Stimulated activated CD8-positive, alpha-beta memory T cell treated with anti-CD3 and anti-CD28 coated beads, Interleukin-15, amount 100 ng/mL, for 48 hours (primary cell): ENCODE measurements at regions not wholly inside any gene's neighbourhood (a gene's known extent, or its start where the extent isn't known, plus 50 kb on each side); places are given as distances from the start of the nearest gene placed in this dataset.
"Not testable (repeated sequence)": the region's sequence is repeated elsewhere in the genome, so short reads cannot be mapped to it uniquely, and the experiment has no call there.

Experiments
- DNase-seq, 2 donors: peaks; one replicate each; pipeline ENCODE4 v3.0.0-alpha.2; 2020; ENCODE audit warnings: low read depth in 2 of 2

DNA sequence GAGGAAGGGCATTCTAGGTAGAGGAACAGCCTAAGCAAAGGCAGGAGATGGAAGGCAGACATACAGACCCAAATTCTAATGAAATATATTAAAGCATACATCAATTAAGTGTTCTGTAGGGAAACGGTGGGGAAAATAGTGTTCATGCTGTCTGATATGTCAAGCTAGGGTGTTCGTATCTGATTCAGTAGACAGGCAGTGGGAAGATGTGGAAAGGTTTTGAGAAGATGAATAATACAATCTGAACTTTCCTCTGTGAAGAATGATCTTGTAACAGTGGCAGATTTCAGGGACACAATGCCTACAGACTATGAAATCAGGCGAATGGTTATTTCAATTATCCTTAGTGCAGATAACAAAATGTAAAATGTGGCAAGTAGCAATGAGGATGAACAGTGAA lies 594.2 kb downstream of the KCTD12 start:
- DNase-seq = no peak

DNA sequence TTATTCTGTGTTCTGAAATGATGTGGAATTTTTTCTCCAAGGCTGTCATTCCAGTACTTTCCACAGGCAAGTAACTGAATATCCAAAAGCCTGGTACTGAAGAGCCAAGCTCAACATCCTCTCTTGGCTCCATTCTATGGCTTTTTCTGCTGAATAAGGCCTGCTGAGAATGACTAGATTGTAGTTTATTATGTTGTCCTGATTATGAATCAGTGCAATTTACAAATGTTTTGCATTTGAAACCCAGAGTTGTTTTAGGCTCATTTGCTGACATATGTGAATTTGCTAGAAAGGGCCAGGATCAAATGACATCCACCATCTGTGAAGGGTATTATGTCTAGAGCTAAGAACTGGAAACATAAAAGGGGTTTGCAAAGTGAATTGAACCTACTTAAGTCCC lies 596.6 kb downstream of the KCTD12 start:
- DNase-seq = no peak

DNA sequence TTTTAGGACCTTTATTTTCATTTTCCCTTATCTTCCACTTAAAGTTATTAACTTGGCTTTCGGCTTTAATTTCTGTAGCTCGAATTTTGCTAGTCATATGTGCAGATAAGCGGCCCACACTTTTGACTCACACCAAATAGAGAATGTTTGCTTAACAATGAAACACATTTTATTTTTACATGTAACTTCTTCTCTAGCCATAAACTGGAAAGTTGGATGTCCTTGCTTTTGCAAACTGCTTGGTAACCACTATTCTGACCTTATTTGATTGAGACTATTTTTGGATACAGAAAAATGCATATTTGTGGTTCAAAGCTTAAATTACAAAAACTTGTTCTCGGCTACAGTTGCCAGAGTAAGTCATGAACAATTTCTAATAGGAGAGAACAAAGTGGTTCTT lies 600.0 kb downstream of the KCTD12 start:
- DNase-seq = no peak

DNA sequence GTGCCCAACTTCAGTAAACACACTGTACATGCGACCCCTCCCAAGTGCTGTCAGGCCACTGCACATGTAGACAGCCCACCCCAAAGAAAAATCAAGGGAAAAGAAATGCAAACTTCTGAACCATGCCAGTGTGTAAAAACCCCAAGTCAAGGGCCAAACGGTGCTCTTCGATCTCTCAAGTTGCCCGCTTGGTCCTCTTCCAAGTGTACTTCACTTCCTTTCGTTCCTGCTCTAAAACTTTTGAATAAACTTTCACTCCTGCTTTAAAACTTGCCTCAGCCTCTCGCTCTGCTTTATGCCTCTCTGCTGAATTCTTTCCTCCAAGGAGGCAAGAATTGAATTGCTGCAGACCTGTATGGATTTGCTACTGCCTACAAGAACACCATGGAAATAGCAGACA lies 600.7 kb downstream of the KCTD12 start:
- no peak for DNase-seq

DNA sequence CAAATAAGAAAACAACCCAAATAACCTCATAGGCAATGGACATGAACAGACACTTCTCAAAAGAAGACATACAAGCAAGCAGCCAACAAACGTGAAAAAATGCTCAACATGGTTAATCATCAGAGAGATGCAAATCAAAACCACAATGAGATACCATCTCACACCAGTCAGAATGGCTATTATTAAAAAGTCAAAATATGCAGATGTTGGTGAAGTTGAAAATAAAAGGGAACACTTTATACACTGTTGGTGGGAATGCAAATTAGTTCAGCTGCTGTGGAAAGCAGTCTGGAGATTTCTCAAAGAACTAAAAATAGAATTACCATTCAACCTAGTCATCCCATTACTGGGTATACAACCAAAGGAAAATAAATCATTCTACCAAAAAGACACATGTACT lies 606.4 kb downstream of the KCTD12 start:
- DNase-seq = not testable (repeated sequence)

DNA sequence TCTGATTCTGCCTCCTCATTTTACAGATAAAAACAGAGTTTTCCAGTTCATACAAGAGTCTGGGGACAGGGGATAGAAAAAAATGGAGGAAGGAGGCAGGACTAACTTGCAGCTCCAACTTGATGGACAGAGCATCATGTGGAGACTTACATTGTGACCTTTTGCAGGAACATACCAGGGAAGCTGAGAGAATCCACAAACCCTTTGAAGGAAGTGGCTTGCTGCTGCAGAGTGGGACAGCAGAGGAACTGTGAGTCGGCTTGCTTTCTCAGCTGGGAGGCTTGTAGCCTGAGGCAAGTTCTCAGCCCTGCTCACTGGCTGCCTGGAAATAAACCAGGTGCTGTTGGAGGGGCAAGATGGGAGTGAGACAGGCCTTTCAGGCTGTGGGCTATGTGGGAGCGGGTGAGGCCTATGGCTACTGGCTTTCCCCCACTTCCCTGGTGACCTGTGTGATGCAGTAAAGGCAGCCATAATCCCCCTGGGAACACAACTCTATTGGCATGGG lies 614.4 kb downstream of the KCTD12 start:
- DNase-seq = no peak

DNA sequence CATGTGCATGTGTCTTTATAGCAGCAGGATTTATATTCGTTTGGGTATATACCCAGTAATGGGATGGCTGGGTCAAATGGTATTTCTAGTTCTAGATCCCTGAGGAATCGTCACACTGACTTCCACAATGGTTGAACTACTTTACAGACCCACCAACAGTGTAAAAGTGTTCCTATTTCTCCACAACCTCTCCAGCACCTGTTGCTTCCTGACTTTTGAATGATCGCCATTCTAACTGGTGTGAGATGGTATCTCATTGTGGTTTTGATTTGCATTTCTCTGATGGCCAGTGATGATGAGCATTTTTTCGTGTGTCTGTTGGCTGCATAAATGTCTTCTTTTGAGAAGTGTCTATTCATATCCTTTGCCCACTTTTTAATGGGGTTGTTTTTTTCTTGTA lies 617.9 kb downstream of the KCTD12 start:
- not testable (repeated sequence) for DNase-seq

DNA sequence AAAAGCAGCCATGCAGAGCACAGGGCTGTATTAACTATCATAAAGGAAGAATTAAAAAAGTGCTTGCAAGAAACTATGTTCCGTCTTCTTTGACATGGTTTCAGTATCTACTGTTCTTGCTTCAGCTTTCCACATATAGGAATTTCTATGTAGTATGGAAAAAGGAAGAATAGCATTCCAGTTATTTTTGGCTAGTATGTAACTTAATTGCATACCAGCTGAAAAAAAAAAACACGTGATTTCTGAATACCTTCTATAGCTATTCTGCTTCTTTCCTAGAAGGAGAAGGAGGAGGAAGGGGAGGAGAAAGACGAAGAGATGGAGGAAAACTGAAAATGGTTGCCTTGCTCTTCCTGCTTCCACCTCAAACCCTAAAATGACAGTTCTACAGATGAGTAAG lies 619.0 kb downstream of the KCTD12 start:
- DNase-seq = no peak

DNA sequence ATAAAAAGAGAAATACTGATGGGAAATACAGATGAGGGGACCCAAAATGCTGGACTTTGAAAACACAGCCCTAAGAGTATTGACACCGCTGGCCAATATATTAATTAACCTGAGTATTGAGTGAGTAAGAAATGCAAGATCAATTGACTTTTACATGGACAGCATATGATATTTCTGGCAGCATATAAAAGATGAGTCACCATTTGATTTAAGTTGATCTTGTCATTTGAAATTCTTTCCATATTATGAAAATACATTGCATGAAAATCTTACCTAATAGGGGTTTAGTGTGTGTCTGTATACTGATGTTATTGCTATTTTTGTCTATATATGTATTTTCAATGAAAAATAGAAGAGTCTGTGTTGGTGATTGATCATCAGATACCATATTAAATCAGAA lies 619.6 kb downstream of the KCTD12 start:
- DNase-seq = no peak

DNA sequence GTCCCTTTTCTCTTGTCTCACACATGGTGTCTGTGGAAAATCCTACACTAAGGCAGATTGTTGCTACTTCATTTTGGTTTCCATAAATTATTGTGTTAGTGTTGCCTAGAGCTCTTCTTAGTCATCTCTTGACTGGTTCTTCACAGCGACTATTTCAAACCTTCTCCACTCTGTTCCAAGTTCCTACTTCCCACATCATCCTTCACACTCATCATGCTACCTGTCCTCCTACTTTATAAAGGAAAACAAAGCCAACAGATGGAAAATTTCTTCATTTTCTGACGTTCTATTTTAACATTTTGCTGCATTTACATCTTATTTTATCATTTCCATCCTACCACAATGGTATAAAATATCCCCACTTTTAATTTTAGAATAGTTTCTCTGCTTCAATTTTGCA lies 614.1 kb downstream of the LMO7 start:
- DNase-seq = no peak

DNA sequence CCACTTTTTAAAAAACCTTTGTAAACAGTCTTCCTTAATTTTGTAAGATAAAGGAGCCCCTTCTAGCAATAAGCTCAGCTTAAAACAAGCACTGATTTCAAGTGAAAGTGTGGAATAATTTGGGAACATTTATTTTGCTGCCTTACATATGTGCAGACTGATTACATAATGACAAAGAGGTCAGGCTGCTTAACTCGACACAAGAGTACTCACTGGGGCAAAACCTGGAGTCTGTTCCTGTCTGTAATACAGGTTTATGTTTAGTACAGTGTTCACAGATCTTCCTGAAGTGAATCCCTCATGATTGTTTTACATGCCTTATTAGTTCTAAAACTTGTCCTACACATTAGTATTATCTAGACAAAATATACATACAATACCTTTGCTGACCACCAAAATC lies 609.8 kb downstream of the LMO7 start:
- no peak for DNase-seq

DNA sequence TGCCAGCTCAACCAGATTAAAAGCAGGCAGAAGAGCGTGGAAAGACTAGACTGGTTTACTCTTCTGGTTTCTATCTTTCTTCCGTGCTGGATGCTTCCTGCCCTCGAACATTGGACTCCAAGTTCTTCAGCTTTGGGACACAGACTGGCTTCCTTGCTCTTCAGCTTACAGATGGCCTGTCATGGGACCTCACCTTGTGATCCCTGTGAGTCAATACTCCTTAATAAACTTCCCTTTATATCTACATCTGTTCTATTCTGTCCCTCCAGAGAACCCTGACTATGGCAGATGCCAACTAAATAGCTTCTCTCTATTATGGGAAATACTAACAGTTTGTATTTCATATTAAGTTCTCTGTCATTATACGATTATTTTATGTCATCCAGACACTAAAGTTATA lies 609.1 kb downstream of the LMO7 start:
- no peak for DNase-seq

DNA sequence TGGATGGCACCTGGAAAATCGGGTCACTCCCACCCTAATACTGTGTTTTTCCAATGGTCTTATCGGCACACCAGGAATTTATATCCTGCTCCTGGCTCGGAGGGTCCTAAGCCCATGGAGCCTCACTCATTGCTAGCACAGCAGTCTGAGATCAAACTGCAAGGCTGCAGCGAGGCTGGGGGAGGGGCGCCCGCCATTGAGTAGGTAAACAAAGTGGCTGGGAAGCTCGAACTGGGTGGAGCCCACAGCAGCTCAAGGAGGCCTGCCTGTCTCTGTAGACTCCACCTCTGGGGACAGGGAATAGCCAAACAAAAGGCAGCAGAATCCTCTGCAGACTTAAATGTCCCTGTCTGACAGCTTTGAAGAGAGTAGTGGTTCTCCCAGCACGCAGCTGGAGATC lies 607.0 kb downstream of the LMO7 start:
- DNase-seq = not testable (repeated sequence)

DNA sequence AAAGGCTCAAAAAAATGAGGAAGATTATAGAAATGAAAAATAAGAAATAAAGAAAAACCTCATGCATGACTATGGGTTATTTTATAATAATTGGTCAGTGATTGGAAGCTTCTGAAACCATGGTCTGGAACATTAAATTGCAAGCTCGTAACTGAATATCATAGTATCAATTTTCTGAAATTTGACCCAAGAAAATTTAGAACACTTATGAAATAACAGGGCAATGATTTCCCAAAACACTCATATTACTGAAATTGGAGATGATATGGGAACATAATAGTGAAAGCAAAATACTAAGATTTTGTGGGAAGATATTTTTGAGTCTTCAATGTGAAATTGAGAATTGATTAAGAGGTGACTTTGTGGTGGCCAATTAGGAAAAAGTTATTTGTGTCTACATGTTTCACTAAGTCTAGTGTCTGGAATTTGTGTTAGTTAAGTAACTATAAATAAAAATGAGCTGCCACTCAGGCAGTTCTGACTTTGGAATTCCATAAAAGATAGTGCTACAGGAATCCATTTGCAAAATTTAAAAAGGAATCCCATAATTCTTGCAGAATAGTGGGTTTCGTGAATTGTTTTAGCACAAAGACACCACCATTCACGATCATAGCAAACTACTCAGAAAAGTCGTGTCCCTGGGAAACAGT lies 603.0 kb downstream of the LMO7 start:
- no peak for DNase-seq

DNA sequence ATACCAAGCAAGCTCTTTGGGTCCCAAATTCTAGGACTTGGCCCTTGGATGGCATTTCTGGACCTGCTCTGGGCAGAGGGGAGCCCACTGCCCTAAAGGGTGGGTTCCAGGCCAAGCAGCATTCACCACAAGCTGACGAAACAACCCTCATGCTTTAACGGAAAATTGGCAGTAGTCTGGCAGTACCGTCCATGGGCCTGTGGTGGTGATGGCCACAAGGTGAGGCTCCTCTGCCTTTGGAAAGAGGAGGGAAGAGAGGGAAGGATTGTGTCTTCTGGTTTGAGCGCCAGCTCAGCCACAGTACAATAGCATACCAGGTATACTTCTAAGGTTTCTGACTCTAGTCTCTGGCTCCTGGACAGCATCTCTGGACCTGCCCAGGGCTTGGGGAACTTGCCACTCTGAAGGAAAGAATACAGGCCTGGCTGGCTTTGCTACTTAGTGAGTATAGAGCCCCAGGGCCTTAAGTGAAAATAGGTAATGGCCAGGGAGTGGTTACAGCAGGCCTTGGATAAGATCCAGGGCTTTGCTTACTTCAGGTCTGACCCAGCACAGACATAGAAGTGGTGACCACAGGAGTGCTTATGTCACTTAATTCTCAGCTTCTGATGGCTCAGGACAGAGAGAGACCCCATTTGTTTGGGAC lies 595.5 kb downstream of the LMO7 start:
- no peak for DNase-seq

DNA sequence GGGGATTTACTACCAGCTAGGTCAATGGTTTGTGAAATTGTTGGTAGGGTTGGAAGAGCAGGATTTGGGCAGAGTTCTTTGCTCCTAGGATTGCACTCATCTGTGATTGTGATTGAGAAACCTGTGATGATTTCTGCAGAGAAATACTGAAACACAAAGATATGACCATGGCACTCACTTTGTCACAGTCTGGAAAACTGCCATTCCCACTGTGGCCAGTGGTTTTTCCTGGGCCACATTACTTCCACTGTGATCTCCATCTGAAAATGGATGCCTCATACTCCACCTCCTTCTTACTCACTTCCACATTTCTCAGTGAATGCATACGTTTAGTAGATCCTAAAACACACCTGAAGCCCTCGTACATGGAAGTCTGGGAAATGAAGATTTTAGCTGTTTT lies 593.2 kb downstream of the LMO7 start:
- no peak for DNase-seq

DNA sequence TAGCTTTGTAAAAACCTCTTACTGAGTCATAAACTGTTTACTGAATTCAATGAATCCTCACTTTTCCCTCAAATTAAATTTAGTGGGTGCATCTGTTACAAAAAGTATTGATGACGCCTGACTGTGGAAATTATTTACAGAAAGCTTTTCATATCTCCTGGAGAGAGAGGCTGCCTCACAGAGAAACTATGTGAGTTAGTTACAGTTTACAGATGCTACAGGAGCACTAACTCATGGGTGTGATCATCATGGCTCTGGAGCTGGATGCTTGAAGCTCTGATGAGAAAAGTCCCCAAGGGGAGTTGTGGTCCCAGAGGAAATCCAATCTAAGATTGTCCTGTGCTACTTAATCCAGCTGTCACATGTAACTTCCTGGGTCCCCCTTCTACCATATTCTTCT lies 590.8 kb downstream of the LMO7 start:
- no peak for DNase-seq

DNA sequence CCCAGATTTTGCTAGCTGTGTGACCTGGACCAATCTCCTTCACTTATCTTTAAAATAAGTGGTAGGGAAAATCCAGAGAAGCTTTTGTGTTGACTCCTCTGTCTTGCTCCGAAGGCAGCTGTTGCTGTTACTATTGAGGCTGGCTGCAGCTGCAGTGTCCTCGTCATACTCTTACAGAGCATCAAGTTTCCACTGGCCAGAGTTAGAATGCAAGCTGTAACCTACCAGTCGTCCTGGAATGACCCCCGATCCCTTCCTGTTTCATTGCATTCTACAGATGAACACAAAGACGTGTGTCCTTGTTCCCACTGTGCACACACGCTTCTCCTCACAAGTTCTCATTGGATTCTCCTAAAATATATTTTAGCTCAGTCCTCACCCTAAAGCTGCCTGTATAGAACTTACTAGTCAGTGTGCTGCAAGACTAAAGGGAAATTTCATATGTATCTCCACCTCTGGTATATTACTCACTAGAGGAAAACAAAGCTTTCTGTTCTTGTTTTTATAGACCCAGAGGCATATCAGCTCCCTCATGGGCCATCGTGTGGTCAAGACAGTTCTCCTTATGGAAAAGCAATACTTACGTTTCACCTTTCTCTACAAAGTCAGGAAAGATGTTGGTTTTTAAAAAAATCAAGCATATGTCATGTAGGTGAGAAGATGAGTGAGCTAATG lies 589.8 kb downstream of the LMO7 start:
- DNase-seq = no peak

DNA sequence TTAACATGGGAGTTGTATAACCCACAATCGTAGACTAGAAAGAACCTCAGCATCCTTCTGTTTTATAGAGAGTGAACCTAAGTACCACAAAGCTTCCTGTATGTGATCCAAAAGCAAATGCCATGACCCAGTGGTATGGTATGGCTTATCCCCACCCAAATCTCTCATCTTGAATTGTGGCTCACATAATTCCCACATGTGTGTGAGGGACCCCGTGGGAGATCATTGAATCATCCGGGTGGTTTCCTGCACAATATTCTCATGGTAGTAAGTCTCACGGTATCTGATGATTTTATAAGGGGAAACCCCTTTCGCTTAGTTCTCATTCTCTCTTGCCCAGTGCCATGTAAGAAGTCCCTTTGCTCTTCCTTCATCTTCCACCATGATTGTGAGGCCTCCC lies 587.9 kb downstream of the LMO7 start:
- DNase-seq = no peak

DNA sequence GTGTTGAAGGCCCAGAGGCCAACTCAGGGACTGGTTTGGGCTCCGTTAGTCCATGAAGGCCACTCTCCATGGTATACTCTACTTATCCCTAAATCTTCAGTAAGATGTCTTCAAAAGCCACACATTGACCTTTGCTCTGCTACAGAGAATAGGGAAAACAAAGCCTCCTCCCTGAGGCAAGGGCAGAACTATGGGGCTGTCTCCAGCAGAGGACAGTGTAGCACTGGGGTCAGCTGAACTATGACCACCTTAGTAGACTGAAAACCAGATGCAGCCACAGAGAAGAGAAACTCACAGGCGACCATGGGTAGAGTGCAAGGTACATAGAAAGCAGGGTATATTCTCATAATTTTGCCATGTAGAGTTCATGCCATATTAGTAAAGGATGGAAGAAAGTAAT lies 587.4 kb downstream of the LMO7 start:
- DNase-seq = no peak

DNA sequence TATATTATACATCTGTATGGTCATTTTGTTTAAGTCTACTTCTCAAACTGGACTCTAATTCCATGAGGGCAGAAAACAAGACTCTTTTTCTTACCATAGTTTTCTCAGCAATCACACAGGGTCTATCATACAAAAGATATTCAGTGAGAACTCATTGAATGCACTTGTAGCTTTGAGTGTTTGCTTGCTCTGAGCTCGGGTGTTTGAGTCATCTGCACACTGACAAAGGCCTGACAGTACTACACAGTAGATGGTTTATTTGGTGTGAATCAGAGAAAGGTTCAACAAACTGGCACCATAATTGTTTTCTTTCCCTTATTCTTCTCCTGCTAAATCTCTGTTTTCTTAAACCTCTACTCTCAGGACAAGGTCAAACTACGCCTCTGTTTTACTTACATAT lies 586.4 kb downstream of the LMO7 start:
- no peak for DNase-seq

DNA sequence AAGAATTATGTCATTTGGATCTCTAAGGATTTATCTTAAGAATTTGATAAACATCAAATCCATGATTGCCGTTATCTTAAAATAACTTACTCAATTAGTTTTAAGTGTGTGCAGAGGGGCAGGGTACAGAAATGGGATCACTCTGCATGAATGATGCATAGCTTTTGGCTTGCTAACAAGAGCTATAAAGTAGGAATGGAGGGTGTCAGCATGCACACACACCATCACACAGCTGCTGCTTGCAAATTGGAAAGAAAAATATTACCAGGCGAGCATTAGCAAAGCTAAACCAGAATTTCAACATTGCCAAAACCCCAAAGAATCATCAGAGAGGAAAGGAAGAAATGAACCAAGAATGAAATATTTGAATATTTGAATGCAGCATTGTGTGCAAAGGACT lies 580.6 kb downstream of the LMO7 start:
- no peak for DNase-seq

DNA sequence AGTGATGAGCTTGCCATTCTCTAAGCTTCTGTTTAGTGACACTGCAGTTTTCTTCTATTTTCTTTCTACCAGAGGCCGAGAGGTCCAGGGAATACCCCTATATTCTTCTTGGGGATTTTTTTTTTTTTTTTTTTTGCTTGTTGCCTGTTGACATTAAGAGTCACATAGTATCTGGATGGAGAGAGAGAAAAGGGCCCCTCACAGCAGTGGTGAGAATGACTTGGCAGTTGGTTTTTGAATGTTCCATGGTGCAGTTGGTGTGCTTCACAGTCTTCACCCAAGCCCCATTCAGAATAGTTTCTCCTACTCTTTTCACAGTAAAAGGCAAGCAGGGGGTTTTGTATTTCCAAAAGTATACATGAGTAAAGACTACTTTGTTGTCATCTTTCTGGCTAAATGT lies 577.9 kb downstream of the LMO7 start:
- DNase-seq = no peak
